NCI-H1092 treated with DMSO at 0.1 percent for 48 hours (cell line): ENCODE measurements at regions not wholly inside any gene's neighbourhood (a gene's known extent, or its start where the extent isn't known, plus 50 kb on each side); places are given as distances from the start of the nearest gene placed in this dataset.
"Not testable (repeated sequence)": the region's sequence is repeated elsewhere in the genome, so short reads cannot be mapped to it uniquely, and the experiment has no call there.

Source experiments
- DNase-seq: peaks from one replicate; lab custom pipeline; 2025; lab: John Stamatoyannopoulos, UW

GRCh38 chr11:89614428-89614827 lies 95.7 kb upstream of the TRIM77 start:
- DNase-seq: not testable (repeated sequence)

- not testable (repeated sequence) for DNase-seq
Observed at GRCh38 chr11:89615642-89616041, 94.5 kb upstream of the TRIM77 start.

GRCh38 chr11:89616161-89616560 lies 93.9 kb upstream of the TRIM77 start:
- DNase-seq: not testable (repeated sequence)

GRCh38 chr11:89616999-89617602 lies 93.0 kb upstream of the TRIM77 start:
- DNase-seq: peak; percentile 6

- not testable (repeated sequence) for DNase-seq
Observed at GRCh38 chr11:89620721-89621120, 89.4 kb upstream of the TRIM77 start.

GRCh38 chr11:89625171-89625570 lies 84.9 kb upstream of the TRIM77 start:
- no peak for DNase-seq

- no peak for DNase-seq
Observed at GRCh38 chr11:89626366-89626765, 83.7 kb upstream of the TRIM77 start.

- DNase-seq: not testable (repeated sequence)
Observed at GRCh38 chr11:89626881-89627280, 83.2 kb upstream of the TRIM77 start.

GRCh38 chr11:89633135-89633705 lies 76.9 kb upstream of the TRIM77 start:
- DNase-seq: no peak

- DNase-seq: not testable (repeated sequence)
Observed at GRCh38 chr11:89640777-89641176, 69.3 kb upstream of the TRIM77 start.

- not testable (repeated sequence) for DNase-seq
Observed at GRCh38 chr11:89648232-89648631, 61.9 kb upstream of the TRIM77 start.

- DNase-seq: not testable (repeated sequence)
Observed at GRCh38 chr11:89648996-89649395, 61.1 kb upstream of the TRIM77 start.

- DNase-seq: not testable (repeated sequence)
Observed at GRCh38 chr11:89654669-89655068, 55.4 kb upstream of the TRIM77 start.

GRCh38 chr11:89658767-89659166 lies 51.3 kb upstream of the TRIM77 start:
- not testable (repeated sequence) for DNase-seq

- not testable (repeated sequence) for DNase-seq
Observed at GRCh38 chr11:89659414-89659813, 50.7 kb upstream of the TRIM77 start.

- DNase-seq: no peak
Observed at GRCh38 chr11:89660234-89660633, 49.9 kb upstream of the TRIM77 start.
